Adrenal gland (tissue), 5 donors: ENCODE measurements at regions not wholly inside any gene's neighbourhood (a gene's known extent, or its start where the extent isn't known, plus 50 kb on each side); places are given as distances from the start of the nearest gene placed in this dataset.

Experiments used
- CTCF ChIP-seq, 6 experiments: fragments of 450-650 bp in 4 of 6; fragments of 200-600 bp in 2 of 6; sonication (generic) in 1 of 6; IDR thresholded peaks; 1 replicate in 5 of 6; 2 replicates in 1 of 6; pipeline versions ENCODE4 v1.5.1 to v1.8.0; 2016 to 2021; ENCODE audit warnings: antibody characterized with exemption in 6 of 6, mild to moderate bottlenecking in 2 of 6, moderate library complexity in 1 of 6
- POLR2A ChIP-seq, 2 donors: fragments of 450-650 bp; IDR thresholded peaks; one replicate each; pipeline ENCODE4 v1.6.1; 2017; ENCODE audit warnings: antibody characterized with exemption in 2 of 2, mild to moderate bottlenecking in 2 of 2, moderate library complexity in 1 of 2
- donor health status: DM: no; HTN: no; CAD: no.

- TF ChIP-seq CTCF (IDR thresholded peaks at IDR 0.05) (no peak), POLR2A (IDR thresholded peaks at IDR 0.05) (no peak)
Measured at GRCh38 chr5:21237461-21237860, 1249.5 kb upstream of the CDH18 start.
